GM21526 (cell line): ENCODE measurements at regions not wholly inside any gene's neighbourhood (a gene's known extent, or its start where the extent isn't known, plus 50 kb on each side); places are given as distances from the start of the nearest gene placed in this dataset.

Source experiments
- ATAC-seq: cut with Tn5 transposase; IDR thresholded peaks from one replicate; pipeline ENCODE4 v1.9.1; 2021; ENCODE audit warnings: moderate library complexity; ENCODE audit not compliant: unreplicated experiment, low FRiP score

GRCh38 chr10:63707254-63707910, 186.2 kb downstream of the REEP3 start:
- ATAC-seq: peak; percentile 56

GRCh38 chr10:63708421-63708820, 187.2 kb downstream of the REEP3 start:
- ATAC-seq: no peak

- no peak for ATAC-seq
Measured at GRCh38 chr10:63710703-63711102, 189.5 kb downstream of the REEP3 start.

GRCh38 chr10:63711361-63711760, 190.2 kb downstream of the REEP3 start:
- ATAC-seq: no peak

- ATAC-seq: no peak
Measured at GRCh38 chr10:63711867-63712716, 190.9 kb downstream of the REEP3 start.

GRCh38 chr10:63712717-63713115, 191.5 kb downstream of the REEP3 start:
- no peak for ATAC-seq

- no peak for ATAC-seq
Measured at GRCh38 chr10:63713191-63714144, 192.3 kb downstream of the REEP3 start.

GRCh38 chr10:63716016-63716580, 194.9 kb downstream of the REEP3 start:
- no peak for ATAC-seq

GRCh38 chr10:63717027-63717715, 196.0 kb downstream of the REEP3 start:
- ATAC-seq: no peak

- ATAC-seq: no peak
Measured at GRCh38 chr10:63718006-63718405, 196.8 kb downstream of the REEP3 start.

- no peak for ATAC-seq
Measured at GRCh38 chr10:63718421-63718820, 197.2 kb downstream of the REEP3 start.

GRCh38 chr10:63719226-63719856, 198.1 kb downstream of the REEP3 start:
- no peak for ATAC-seq

- peak; percentile 60 for ATAC-seq
Measured at GRCh38 chr10:63720072-63720537, 198.9 kb downstream of the REEP3 start.

GRCh38 chr10:63720676-63721075, 199.5 kb downstream of the REEP3 start:
- ATAC-seq: no peak

- ATAC-seq: no peak
Measured at GRCh38 chr10:63722537-63722936, 201.3 kb downstream of the REEP3 start.

- no peak for ATAC-seq
Measured at GRCh38 chr10:63723320-63723719, 202.1 kb downstream of the REEP3 start.

GRCh38 chr10:63723741-63724140, 202.5 kb downstream of the REEP3 start:
- no peak for ATAC-seq

GRCh38 chr10:63724922-63725321, 203.7 kb downstream of the REEP3 start:
- no peak for ATAC-seq

GRCh38 chr10:63726867-63727266, 205.7 kb downstream of the REEP3 start:
- ATAC-seq: no peak
